ENCODE measurements at regions not wholly inside any gene's neighbourhood (a gene's known extent, or its start where the extent isn't known, plus 50 kb on each side); places are given as distances from the start of the nearest gene placed in this dataset.

- Histone ChIP-seq H3K4me1 (ENCODE audit: control insufficient read depth in 5 of 5, insufficient read depth in 5 of 5, low read length in 5 of 5) (no peaks in the 10 kb centered on the region), H3K27ac (ENCODE audit: low read depth in 1 of 2, low read length in 1 of 2) (no peak overlapping the region), H3K27me3 (ENCODE audit: control insufficient read depth in 3 of 3, insufficient read depth in 3 of 3, low read length in 2 of 3) (no peaks in the 10 kb centered on the region), H3K36me3 (ENCODE audit: control insufficient read depth in 4 of 4, insufficient read depth in 4 of 4, low read length in 4 of 4) (no peaks in the 10 kb centered on the region), H3K4me3 (no peak overlapping the region), H3K9ac (ENCODE audit: insufficient read depth in 1 of 2, low read length in 2 of 2) (no peak overlapping the region), H3K9me3 (ENCODE audit: control insufficient read depth in 4 of 4, insufficient read depth in 3 of 4, low read length in 3 of 4) (peaks cover 0 to 1% (median 0%) of the 10 kb centered on the region in 4 donors)
- TF ChIP-seq CTCF (IDR thresholded peaks at IDR 0.05; ENCODE audit: control extremely low read depth, extremely low read depth): no peak
- 85 to 95% methylated on average over 1 of the region's 1 CpG for WGBS, 2 donors
- no peak for DNase-seq
- ATAC-seq (ENCODE audit: insufficient read depth, low FRiP score): no peak
These were observed 131.9 kb downstream of the RTL3 start for GRCh38 chrX:78527263-78527662.

- peaks cover 0 to 2% (median 0%) of the 10 kb centered on the region in 3 donors for H3K27me3 ChIP-seq (ENCODE audit: control insufficient read depth in 3 of 3, insufficient read depth in 3 of 3, low read length in 2 of 3)
- H3K9ac ChIP-seq (ENCODE audit: insufficient read depth in 1 of 2, low read length in 2 of 2): no peak overlapping the region
- H3K36me3 ChIP-seq (ENCODE audit: control insufficient read depth in 4 of 4, insufficient read depth in 4 of 4, low read length in 4 of 4): no peaks in the 10 kb centered on the region
- no peak for ATAC-seq (ENCODE audit: insufficient read depth, low FRiP score)
- no peak for DNase-seq
- no peak overlapping the region for H3K27ac ChIP-seq (ENCODE audit: low read depth in 1 of 2, low read length in 1 of 2)
- no peak for TF ChIP-seq CTCF (IDR thresholded peaks at IDR 0.05; ENCODE audit: control extremely low read depth, extremely low read depth)
- no peaks in the 10 kb centered on the region for H3K4me1 ChIP-seq (ENCODE audit: control insufficient read depth in 5 of 5, insufficient read depth in 5 of 5, low read length in 5 of 5)
- no peak overlapping the region for H3K4me3 ChIP-seq
- 84 to 100% methylated on average over 2 of the region's 2 CpGs for WGBS, 2 donors
- peaks cover 0 to 1% (median 0%) of the 10 kb centered on the region in 4 donors for H3K9me3 ChIP-seq (ENCODE audit: control insufficient read depth in 4 of 4, insufficient read depth in 3 of 4, low read length in 3 of 4)
These were observed 136.5 kb downstream of the RTL3 start for GRCh38 chrX:78522601-78523000.

GRCh38 chrX:78517124-78517523, 142.0 kb downstream of the RTL3 start:
- DNase-seq (no peak), ATAC-seq (ENCODE audit: insufficient read depth, low FRiP score) (no peak)
- Histone ChIP-seq H3K9me3 (ENCODE audit: control insufficient read depth in 4 of 4, insufficient read depth in 3 of 4, low read length in 3 of 4) (no peaks in the 10 kb centered on the region), H3K27me3 (ENCODE audit: control insufficient read depth in 3 of 3, insufficient read depth in 3 of 3, low read length in 2 of 3) (peaks cover 0 to 3% (median 2%) of the 10 kb centered on the region in 3 donors), H3K36me3 (ENCODE audit: control insufficient read depth in 4 of 4, insufficient read depth in 4 of 4, low read length in 4 of 4) (no peaks in the 10 kb centered on the region), H3K27ac (ENCODE audit: low read depth in 1 of 2, low read length in 1 of 2) (no peak overlapping the region), H3K9ac (ENCODE audit: insufficient read depth in 1 of 2, low read length in 2 of 2) (no peak overlapping the region), H3K4me3 (no peak overlapping the region), H3K4me1 (ENCODE audit: control insufficient read depth in 5 of 5, insufficient read depth in 5 of 5, low read length in 5 of 5) (no peaks in the 10 kb centered on the region)
- no peak for TF ChIP-seq CTCF (IDR thresholded peaks at IDR 0.05; ENCODE audit: control extremely low read depth, extremely low read depth)
- WGBS, 2 donors: 54 to 57% methylated on average over 4 of the region's 4 CpGs

GRCh38 chrX:78514852-78515251, 144.3 kb downstream of the RTL3 start:
- TF ChIP-seq CTCF (IDR thresholded peaks at IDR 0.05; ENCODE audit: control extremely low read depth, extremely low read depth): no peak
- H3K4me3 ChIP-seq: no peak overlapping the region
- H3K36me3 ChIP-seq (ENCODE audit: control insufficient read depth in 4 of 4, insufficient read depth in 4 of 4, low read length in 4 of 4): no peaks in the 10 kb centered on the region
- no peaks in the 10 kb centered on the region for H3K4me1 ChIP-seq (ENCODE audit: control insufficient read depth in 5 of 5, insufficient read depth in 5 of 5, low read length in 5 of 5)
- ATAC-seq (ENCODE audit: insufficient read depth, low FRiP score) (no peak), DNase-seq (peak in 1 of 3 donors; percentile 4)
- H3K9ac ChIP-seq (ENCODE audit: insufficient read depth in 1 of 2, low read length in 2 of 2): no peak overlapping the region
- no peak overlapping the region for H3K27ac ChIP-seq (ENCODE audit: low read depth in 1 of 2, low read length in 1 of 2)
- no peaks in the 10 kb centered on the region for H3K9me3 ChIP-seq (ENCODE audit: control insufficient read depth in 4 of 4, insufficient read depth in 3 of 4, low read length in 3 of 4)
- H3K27me3 ChIP-seq (ENCODE audit: control insufficient read depth in 3 of 3, insufficient read depth in 3 of 3, low read length in 2 of 3): peaks cover 0 to 3% (median 0%) of the 10 kb centered on the region in 3 donors
